T-helper 1 cell treated with Interleukin-12 subunit alpha and Interleukin-12 subunit beta and Interleukin-4 antibody, amounts not matched to agents 30 μg/mL and 1 μg/mL, for 36 hours (primary cell): ENCODE measurements at regions not wholly inside any gene's neighbourhood (a gene's known extent, or its start where the extent isn't known, plus 50 kb on each side); places are given as distances from the start of the nearest gene placed in this dataset.
"Not testable (repeated sequence)": the region's sequence is repeated elsewhere in the genome, so short reads cannot be mapped to it uniquely, and the experiment has no call there.

Experiments
- H3K27ac Mint-ChIP-seq: one replicate; pipeline ENCODE4 v1.8.0; 2021; ENCODE audit warnings: mild to moderate bottlenecking, mixed read lengths
- H3K27me3 Mint-ChIP-seq: one replicate; pipeline ENCODE4 v1.8.0; 2021; ENCODE audit warnings: low read depth, mixed read lengths
- H3K36me3 Mint-ChIP-seq: one replicate; pipeline ENCODE4 v1.8.0; 2021; ENCODE audit warnings: low read depth, mixed read lengths
- H3K4me1 Mint-ChIP-seq: one replicate; pipeline ENCODE4 v1.8.0; 2021; ENCODE audit warnings: low read depth, mixed read lengths
- H3K4me3 Mint-ChIP-seq: one replicate; pipeline ENCODE4 v1.8.0; 2021; ENCODE audit warnings: mild to moderate bottlenecking, moderate library complexity, mixed read lengths
- H3K9me3 Mint-ChIP-seq: one replicate; pipeline ENCODE4 v1.8.0; 2021; ENCODE audit warnings: mixed read lengths

DNA sequence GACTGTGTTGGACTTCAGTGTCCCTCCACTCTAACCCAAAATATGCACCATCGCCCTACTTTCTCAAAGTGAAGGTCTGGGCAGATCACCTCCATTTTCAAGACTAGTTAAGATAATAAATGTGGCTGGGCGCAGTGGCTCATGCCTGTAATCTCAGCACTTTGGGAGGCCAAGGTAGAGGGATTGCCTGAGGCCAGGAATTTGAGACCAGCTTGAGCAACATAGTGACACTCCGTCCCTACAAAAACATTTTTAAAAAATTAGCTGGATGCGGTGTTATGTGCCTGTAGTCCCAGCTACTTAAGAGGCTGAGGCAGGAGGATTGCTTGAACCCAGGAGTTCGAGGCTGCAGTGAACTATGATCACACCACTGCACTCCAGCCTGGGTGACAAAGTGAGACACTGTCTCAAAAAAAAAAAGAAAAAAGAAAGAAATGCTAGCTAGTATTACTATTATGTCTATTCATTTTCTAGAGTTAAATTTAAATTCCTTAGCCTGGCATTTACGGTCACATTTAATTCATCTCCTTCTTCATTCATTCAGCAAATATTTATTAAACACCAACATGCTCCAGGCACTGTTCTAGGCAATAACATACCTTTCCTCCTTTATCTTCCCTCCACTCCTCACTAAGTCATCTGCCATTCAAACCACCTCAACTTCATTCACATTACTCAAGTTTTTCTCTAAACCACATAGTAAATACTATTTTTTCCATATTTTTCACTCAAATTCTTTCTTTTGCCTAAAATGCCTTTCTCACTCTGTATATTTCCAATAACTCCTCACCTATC is 96.1 kb upstream of the XYLT1 start:
- Mint-ChIP-seq H3K27me3 (peaks cover 9% of the 10 kb centered on the region), H3K9me3 (no peaks in the 10 kb centered on the region), H3K27ac (no peak overlapping the region), H3K4me1 (no peaks in the 10 kb centered on the region), H3K4me3 (no peak overlapping the region), H3K36me3 (no peaks in the 10 kb centered on the region)

DNA sequence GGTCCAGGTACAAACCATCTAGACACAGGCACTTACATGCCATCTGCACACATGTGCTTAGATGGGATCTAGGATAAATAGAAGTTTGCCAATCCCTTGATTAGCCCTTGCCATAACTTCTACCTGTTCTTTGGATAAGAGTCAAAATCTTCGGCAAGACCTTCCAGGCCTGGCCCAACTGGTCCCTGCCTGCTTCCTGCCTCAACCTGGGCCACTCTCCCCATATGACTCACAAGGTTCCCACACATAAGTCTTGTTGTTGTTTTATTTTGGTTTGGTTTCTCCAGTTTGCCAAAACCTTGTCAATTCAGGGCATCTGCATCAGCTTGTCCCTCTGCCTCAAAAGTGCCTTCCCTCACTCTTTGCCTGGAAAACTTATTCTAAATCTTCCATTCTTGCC is 95.3 kb upstream of the XYLT1 start:
- Mint-ChIP-seq H3K9me3 (no peaks in the 10 kb centered on the region), H3K36me3 (no peaks in the 10 kb centered on the region), H3K27ac (no peak overlapping the region), H3K4me1 (no peaks in the 10 kb centered on the region), H3K4me3 (no peak overlapping the region), H3K27me3 (peaks cover 12% of the 10 kb centered on the region)

DNA sequence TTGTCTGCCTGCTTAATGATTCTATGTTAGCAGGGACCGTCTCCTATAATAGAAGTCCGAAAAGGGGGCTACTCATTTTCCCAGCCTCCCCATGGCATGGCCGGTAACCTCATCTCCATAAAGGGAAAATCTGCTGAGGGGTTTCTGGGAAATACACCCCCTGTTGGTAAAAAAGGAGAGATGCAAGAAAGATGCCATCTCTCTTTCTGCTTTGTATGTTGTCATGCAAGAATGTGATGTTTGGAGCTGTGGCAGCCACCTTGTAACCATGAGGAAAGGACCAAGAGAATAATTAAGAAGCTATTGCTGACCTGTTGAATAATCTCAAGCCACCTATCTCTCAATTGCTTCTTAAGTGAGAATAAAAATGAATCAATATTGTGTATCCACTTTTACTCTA is 94.8 kb upstream of the XYLT1 start:
- peaks cover 11% of the 10 kb centered on the region for H3K27me3 Mint-ChIP-seq
- no peaks in the 10 kb centered on the region for H3K36me3 Mint-ChIP-seq
- H3K4me1 Mint-ChIP-seq: no peaks in the 10 kb centered on the region
- no peak overlapping the region for H3K27ac Mint-ChIP-seq
- no peaks in the 10 kb centered on the region for H3K9me3 Mint-ChIP-seq
- H3K4me3 Mint-ChIP-seq: no peak overlapping the region

DNA sequence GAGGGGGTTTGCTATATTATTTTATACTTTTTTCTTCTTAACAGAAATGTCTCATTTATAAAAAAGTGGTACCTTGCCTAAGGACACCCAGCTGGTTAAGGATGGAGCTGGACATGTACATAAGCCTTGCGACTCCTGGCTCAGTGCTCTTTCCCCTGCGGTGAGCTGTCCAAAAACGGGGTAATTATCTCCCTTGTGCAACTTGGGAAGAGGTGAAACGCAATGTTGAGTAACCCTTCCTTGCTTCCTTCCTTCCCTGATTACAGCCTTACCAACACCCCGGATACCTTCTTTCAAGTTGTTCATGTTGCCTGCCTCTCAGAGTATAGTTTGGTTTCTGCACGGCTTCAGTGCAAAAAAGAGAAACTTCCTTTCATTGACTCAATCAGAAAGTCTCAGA is 94.1 kb upstream of the XYLT1 start:
- H3K9me3 Mint-ChIP-seq: no peaks in the 10 kb centered on the region
- H3K4me1 Mint-ChIP-seq: no peaks in the 10 kb centered on the region
- H3K27ac Mint-ChIP-seq: no peak overlapping the region
- H3K27me3 Mint-ChIP-seq: peaks cover 8% of the 10 kb centered on the region
- H3K4me3 Mint-ChIP-seq: no peak overlapping the region
- no peaks in the 10 kb centered on the region for H3K36me3 Mint-ChIP-seq

DNA sequence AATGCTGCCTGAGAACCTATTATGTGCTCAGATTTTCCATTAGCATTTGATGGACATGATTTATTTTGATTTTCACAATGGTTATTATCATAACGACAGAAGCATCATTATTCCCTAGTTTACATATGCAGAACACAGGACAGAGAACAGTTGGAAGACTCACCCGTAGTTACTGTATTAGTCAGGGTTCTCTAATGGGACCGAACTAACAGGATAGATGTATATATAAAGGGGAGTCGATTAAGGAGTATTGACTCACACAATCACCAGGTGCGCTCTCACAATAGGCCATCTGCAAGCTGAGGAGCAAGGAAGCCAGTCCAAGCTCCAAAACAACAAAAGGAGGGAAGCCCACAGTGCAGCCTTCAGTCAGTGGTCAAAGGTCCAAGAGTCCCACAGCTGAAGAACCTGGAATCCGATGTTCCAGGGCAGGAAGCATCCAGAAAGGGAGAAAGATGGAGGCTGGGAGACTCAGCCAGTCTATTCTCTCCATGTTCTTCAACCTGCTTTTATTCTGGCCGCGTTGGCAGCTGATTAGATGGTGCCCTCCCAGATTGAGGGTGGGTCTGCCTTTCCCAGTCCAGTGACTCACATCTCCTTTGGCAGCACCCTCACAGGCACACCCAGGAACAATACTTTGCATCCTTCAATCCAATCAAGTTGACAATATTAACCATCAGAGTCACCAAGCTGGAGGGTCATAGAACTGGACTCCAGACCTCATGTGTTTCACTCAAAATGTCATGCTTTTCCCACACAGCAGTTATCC is 92.7 kb upstream of the XYLT1 start:
- Mint-ChIP-seq H3K9me3 (no peaks in the 10 kb centered on the region), H3K4me3 (no peak overlapping the region), H3K36me3 (no peaks in the 10 kb centered on the region), H3K27me3 (peaks cover 8% of the 10 kb centered on the region), H3K27ac (no peak overlapping the region), H3K4me1 (no peaks in the 10 kb centered on the region)

DNA sequence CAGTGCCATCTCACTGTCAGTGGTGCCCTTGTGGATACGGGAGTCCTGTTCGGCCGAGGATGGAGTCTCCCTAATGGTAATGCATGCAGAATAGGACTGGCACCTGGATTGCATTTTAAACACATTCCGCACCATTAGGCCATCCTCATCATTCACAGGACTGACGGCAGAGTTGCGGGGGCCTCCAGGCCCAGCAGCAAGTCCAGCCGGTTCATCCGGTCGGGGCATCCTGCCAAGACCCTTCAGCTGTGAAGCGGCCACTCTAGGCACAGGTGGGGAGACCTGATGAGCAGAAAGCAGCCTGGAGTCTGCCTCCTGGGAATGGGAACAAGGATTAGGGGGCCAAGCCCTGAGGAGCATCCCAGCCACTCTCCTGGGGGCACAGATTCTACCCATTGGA is 90.3 kb upstream of the XYLT1 start:
- no peaks in the 10 kb centered on the region for H3K4me1 Mint-ChIP-seq
- H3K27me3 Mint-ChIP-seq: peaks cover 7% of the 10 kb centered on the region
- H3K9me3 Mint-ChIP-seq: no peaks in the 10 kb centered on the region
- no peaks in the 10 kb centered on the region for H3K36me3 Mint-ChIP-seq
- H3K4me3 Mint-ChIP-seq: no peak overlapping the region
- no peak overlapping the region for H3K27ac Mint-ChIP-seq

DNA sequence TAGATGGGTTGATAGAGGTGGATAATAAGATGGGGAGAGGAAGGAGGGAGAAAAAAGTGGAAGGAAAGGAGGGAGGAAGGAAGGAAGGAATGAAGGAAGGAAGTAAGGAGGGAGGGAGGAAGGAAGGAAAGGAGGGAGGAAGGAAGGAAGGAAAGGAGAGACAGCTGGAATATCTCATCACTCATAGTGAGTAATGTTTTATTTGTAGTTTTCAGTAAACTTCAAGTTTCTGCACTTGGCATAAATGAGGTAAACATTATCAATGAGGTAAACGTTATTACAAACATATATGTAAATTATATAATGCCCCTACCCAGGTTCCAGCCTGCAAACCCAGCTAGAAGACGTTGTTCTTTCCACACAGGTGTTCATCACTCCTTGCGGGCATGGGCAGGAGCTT is 89.8 kb upstream of the XYLT1 start:
- H3K36me3 Mint-ChIP-seq: no peaks in the 10 kb centered on the region
- H3K9me3 Mint-ChIP-seq: no peaks in the 10 kb centered on the region
- H3K4me1 Mint-ChIP-seq: no peaks in the 10 kb centered on the region
- H3K27ac Mint-ChIP-seq: no peak overlapping the region
- no peak overlapping the region for H3K4me3 Mint-ChIP-seq
- peaks cover 7% of the 10 kb centered on the region for H3K27me3 Mint-ChIP-seq

DNA sequence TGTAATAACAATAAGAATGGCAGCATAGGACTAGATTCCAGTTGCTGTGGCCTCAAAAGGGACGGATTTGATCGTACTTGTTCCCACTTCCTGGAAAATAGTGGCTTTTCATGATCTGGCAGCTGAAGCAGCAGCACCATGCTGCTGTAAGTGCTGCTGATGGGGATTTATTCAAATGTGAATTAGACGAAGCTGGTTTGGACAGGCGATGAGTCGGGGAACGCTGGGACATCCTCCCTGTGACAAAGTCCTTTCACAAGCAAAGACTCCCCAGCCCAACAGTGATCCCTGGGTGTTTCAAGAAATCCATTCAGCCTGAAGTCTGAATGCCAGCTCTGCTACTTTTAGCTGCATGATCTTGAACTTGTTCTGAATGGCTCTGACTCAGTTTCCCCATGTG is 88.6 kb upstream of the XYLT1 start:
- no peaks in the 10 kb centered on the region for H3K9me3 Mint-ChIP-seq
- H3K27me3 Mint-ChIP-seq: peaks cover 13% of the 10 kb centered on the region
- H3K4me3 Mint-ChIP-seq: no peak overlapping the region
- H3K36me3 Mint-ChIP-seq: no peaks in the 10 kb centered on the region
- no peak overlapping the region for H3K27ac Mint-ChIP-seq
- H3K4me1 Mint-ChIP-seq: no peaks in the 10 kb centered on the region

DNA sequence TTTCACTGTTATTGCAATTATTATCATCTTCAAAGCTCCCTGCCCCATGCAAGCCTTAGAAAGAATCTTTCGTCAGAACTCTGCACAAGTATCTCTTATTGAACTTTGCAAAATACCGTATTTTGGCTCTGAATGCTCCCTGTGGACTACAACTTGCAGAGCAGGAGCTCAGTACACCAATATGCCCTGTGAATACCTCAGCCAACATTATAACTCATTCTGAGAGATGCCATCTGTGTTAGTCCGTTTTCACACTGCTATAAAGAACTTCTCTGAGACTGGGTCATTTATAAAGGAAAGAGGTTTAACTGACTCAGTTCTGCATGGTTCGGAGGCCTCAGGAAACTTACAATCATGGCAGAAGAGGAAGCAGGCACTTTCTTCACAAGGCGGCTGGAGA is 87.2 kb upstream of the XYLT1 start:
- H3K9me3 Mint-ChIP-seq: no peaks in the 10 kb centered on the region
- no peak overlapping the region for H3K27ac Mint-ChIP-seq
- peaks cover 15% of the 10 kb centered on the region for H3K27me3 Mint-ChIP-seq
- H3K4me3 Mint-ChIP-seq: no peak overlapping the region
- no peaks in the 10 kb centered on the region for H3K36me3 Mint-ChIP-seq
- no peaks in the 10 kb centered on the region for H3K4me1 Mint-ChIP-seq

DNA sequence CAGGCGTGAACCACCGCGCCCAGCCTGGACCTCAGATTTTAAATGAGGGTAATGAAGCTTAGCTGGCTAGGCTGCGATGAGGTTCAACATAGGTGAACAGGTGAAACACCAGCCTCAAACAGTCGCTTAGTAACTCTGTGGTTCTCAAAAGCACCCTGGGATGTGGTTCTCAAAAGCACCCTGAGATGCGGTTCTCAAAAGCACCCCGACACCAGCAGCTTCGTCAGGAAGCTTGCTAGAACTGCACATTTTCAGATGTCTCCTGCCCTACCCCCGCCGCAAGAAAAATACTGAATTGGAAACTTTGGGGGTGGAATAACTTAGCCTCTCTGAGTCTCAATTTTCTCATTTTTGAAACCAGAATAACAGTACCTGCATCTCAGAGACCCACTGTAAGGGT is 86.7 kb upstream of the XYLT1 start:
- Mint-ChIP-seq H3K36me3 (no peaks in the 10 kb centered on the region), H3K9me3 (no peaks in the 10 kb centered on the region), H3K27me3 (peaks cover 15% of the 10 kb centered on the region), H3K4me3 (no peak overlapping the region), H3K27ac (no peak overlapping the region), H3K4me1 (no peaks in the 10 kb centered on the region)

DNA sequence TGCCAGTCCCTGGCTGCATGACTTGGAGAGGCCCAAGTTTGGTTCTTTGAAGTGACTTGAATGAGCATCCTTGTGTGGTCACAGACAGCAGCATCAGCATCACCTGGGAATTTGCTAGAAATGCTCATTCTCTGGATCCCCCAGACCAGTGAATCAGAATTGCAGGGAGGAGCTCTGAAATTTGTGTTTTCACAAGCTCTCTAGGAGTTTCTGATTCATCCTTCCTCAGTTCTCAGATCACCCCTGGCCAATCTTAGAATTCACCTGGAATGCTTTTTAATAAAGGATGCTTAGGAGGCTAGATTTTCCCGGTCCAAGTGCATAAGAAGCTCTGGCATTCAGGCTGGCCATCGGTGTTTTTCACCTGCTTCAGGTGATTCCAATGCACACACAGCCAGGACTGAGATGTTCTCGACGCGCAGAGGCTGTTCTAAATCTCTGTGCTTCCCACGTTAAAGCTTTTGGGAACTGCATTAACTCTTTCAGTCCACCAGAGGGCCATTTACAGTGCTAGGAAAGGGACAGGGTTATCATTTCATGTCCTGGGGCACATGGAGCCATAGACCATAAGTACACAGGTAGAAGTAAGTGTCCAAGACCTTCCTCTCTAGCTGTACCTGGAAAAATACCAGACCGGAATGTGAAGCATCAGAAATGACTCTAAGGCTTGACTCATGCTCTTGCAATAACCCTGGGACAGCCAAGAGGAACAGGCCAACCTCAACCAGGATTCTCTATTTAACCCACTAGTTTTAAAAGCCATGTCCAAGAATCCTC is 85.7 kb upstream of the XYLT1 start:
- no peak overlapping the region for H3K27ac Mint-ChIP-seq
- peaks cover 14% of the 10 kb centered on the region for H3K27me3 Mint-ChIP-seq
- no peaks in the 10 kb centered on the region for H3K36me3 Mint-ChIP-seq
- H3K4me1 Mint-ChIP-seq: no peaks in the 10 kb centered on the region
- H3K4me3 Mint-ChIP-seq: no peak overlapping the region
- H3K9me3 Mint-ChIP-seq: no peaks in the 10 kb centered on the region

DNA sequence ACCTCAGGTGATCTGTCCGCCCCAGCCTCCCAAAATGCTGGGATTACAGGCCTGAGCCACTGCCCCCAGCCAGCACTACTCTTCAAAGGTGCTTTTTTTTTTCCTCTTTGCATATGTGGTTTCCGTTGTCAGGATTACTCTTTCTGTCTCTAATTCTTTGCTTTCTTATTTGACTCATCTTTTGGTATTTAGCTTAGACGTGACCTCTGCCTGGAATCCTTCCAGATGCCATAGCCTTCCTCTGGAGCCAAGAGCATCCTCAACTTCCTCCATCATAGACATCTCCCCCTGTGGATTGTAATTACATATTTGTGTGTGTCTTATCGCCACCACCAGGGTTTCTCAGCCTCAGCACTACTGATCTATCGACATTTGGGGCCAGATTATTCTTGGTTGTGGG is 84.4 kb upstream of the XYLT1 start:
- Mint-ChIP-seq H3K27me3 (peaks cover 11% of the 10 kb centered on the region), H3K4me1 (no peaks in the 10 kb centered on the region), H3K27ac (no peak overlapping the region), H3K4me3 (no peak overlapping the region), H3K9me3 (no peaks in the 10 kb centered on the region), H3K36me3 (no peaks in the 10 kb centered on the region)

DNA sequence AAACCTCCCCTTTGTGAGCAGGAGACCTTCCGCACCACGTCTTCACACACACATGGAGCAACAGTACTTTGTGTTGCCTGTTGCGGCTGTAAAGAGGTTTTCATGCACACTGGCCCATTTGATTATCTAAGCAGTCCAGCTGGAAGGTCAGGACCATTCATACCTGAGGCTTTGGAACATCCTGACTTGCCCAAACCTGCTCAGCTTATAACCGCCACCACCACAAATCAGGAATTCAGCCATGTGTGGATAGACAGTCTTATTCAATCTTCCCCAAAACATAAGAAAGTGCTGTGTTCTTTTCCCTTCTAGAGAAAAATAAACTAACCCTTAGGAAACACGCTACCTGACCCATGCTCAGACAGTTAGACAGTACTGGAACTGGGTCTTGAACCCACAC is 81.6 kb upstream of the XYLT1 start:
- H3K9me3 Mint-ChIP-seq: no peaks in the 10 kb centered on the region
- H3K4me1 Mint-ChIP-seq: no peaks in the 10 kb centered on the region
- peaks cover 11% of the 10 kb centered on the region for H3K27me3 Mint-ChIP-seq
- H3K27ac Mint-ChIP-seq: no peak overlapping the region
- no peak overlapping the region for H3K4me3 Mint-ChIP-seq
- H3K36me3 Mint-ChIP-seq: no peaks in the 10 kb centered on the region

DNA sequence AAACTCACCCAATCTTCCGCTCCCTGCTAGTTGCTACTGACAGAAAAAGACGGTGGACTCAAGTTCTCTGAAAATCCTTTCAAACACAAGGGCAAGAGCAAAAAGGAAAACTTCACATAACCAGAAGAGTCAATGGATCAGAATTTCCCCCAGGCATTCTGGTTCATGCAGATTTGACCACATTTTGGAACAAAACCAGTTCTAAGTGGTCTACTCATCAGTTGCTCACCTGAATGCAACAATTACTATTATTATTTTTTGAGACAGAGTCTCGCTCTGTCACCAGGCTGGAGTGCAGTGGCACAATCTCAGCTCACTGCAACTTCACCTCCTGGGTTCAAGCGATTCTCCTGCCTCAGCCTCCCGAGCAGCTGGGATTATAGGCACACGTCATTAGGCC is 80.9 kb upstream of the XYLT1 start:
- H3K4me1 Mint-ChIP-seq, H3K9me3 Mint-ChIP-seq, H3K27ac Mint-ChIP-seq, H3K36me3 Mint-ChIP-seq, H3K4me3 Mint-ChIP-seq: not testable (repeated sequence)
- peaks cover 11% of the 10 kb centered on the region for H3K27me3 Mint-ChIP-seq

DNA sequence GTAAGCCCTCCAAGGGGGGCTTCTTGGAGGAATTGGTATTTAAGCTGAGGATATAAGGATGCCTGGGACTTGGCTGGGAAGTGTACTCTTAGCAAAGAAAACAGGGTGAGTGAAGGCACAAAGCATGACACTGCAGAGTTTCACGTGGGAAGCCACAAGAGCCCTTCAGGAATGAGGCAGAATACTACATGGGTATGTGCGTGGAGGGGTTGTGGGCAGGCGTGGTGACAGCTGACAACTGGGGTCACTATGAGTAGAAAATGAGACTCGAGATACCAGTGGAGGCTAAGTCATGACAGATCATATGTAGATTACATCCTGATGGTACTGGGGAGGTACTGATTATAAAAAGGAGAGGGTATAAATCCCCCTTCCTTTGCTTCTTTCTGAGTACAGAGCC is 78.1 kb upstream of the XYLT1 start:
- Mint-ChIP-seq H3K9me3 (no peaks in the 10 kb centered on the region), H3K27me3 (no peaks in the 10 kb centered on the region), H3K27ac (no peak overlapping the region), H3K4me3 (no peak overlapping the region), H3K4me1 (no peaks in the 10 kb centered on the region), H3K36me3 (no peaks in the 10 kb centered on the region)
